ENCODE measurements at regions not wholly inside any gene's neighbourhood (a gene's known extent, or its start where the extent isn't known, plus 50 kb on each side); places are given as distances from the start of the nearest gene placed in this dataset.
"Not testable (repeated sequence)": the region's sequence is repeated elsewhere in the genome, so short reads cannot be mapped to it uniquely, and the experiment has no call there.

- DNase-seq: no peak
- TF ChIP-seq CTCF (IDR thresholded peaks at IDR 0.05; ENCODE audit: unreplicated experiment): no peak
- CTCF ChIA-PET: no interaction called here
- peaks cover 9% of the 10 kb centered on the region for H3K9me3 Mint-ChIP-seq (ENCODE audit: low read depth, unreplicated experiment)
- no peak overlapping the region for H3K27ac Mint-ChIP-seq (ENCODE audit: unreplicated experiment)
- no peaks in the 10 kb centered on the region for H3K36me3 Mint-ChIP-seq (ENCODE audit: insufficient read depth, unreplicated experiment)
- no peaks in the 10 kb centered on the region for H3K4me1 Mint-ChIP-seq (ENCODE audit: low read depth, unreplicated experiment)
- intact Hi-C loops (cut with micrococcal nuclease; ENCODE audit: unreplicated experiment): no loop called here
- no TSS peak for BruUV-seq (replicated peaks)
- no peak overlapping the region for H3K4me3 Mint-ChIP-seq (ENCODE audit: low read depth, unreplicated experiment)
- no peaks in the 10 kb centered on the region for H3K27me3 Mint-ChIP-seq (ENCODE audit: unreplicated experiment)
Measured at GRCh38 chr15:91366111-91366510, 266.1 kb downstream of the SV2B start.

- no peak for TF ChIP-seq CTCF (IDR thresholded peaks at IDR 0.05; ENCODE audit: unreplicated experiment)
- no peaks in the 10 kb centered on the region for H3K4me1 Mint-ChIP-seq (ENCODE audit: low read depth, unreplicated experiment)
- no peak for DNase-seq
- no TSS peak for BruUV-seq (replicated peaks)
- CTCF ChIA-PET: no interaction called here
- H3K9me3 Mint-ChIP-seq (ENCODE audit: low read depth, unreplicated experiment): peaks cover 8% of the 10 kb centered on the region
- no peak overlapping the region for H3K27ac Mint-ChIP-seq (ENCODE audit: unreplicated experiment)
- no peak overlapping the region for H3K4me3 Mint-ChIP-seq (ENCODE audit: low read depth, unreplicated experiment)
- no peaks in the 10 kb centered on the region for H3K27me3 Mint-ChIP-seq (ENCODE audit: unreplicated experiment)
- H3K36me3 Mint-ChIP-seq (ENCODE audit: insufficient read depth, unreplicated experiment): no peaks in the 10 kb centered on the region
- intact Hi-C loops (cut with micrococcal nuclease; ENCODE audit: unreplicated experiment): no loop called here
Measured at GRCh38 chr15:91368611-91369010, 268.6 kb downstream of the SV2B start.

GRCh38 chr15:91369823-91370222 is 269.8 kb downstream of the SV2B start:
- Mint-ChIP-seq H3K27ac (ENCODE audit: unreplicated experiment) (no peak overlapping the region), H3K36me3 (ENCODE audit: insufficient read depth, unreplicated experiment) (no peaks in the 10 kb centered on the region), H3K4me3 (ENCODE audit: low read depth, unreplicated experiment) (no peak overlapping the region), H3K9me3 (ENCODE audit: low read depth, unreplicated experiment) (peaks cover 4% of the 10 kb centered on the region), H3K4me1 (ENCODE audit: low read depth, unreplicated experiment) (no peaks in the 10 kb centered on the region), H3K27me3 (ENCODE audit: unreplicated experiment) (no peaks in the 10 kb centered on the region)
- DNase-seq: no peak
- intact Hi-C loops (cut with micrococcal nuclease; ENCODE audit: unreplicated experiment): no loop called here
- no TSS peak for BruUV-seq (replicated peaks)
- no peak for TF ChIP-seq CTCF (IDR thresholded peaks at IDR 0.05; ENCODE audit: unreplicated experiment)
- CTCF ChIA-PET: no interaction called here

- BruUV-seq (replicated peaks); H3K4me3 Mint-ChIP-seq (ENCODE audit: low read depth, unreplicated experiment); H3K27me3 Mint-ChIP-seq (ENCODE audit: unreplicated experiment); H3K4me1 Mint-ChIP-seq (ENCODE audit: low read depth, unreplicated experiment); intact Hi-C loops (cut with micrococcal nuclease; ENCODE audit: unreplicated experiment); CTCF ChIA-PET; DNase-seq; H3K27ac Mint-ChIP-seq (ENCODE audit: unreplicated experiment); H3K9me3 Mint-ChIP-seq (ENCODE audit: low read depth, unreplicated experiment); H3K36me3 Mint-ChIP-seq (ENCODE audit: insufficient read depth, unreplicated experiment): not testable (repeated sequence)
Measured at GRCh38 chr15:91371345-91371744, 271.3 kb downstream of the SV2B start.

GRCh38 chr15:91374336-91374735 is 274.3 kb downstream of the SV2B start:
- Mint-ChIP-seq H3K4me3 (ENCODE audit: low read depth, unreplicated experiment) (no peak overlapping the region), H3K9me3 (ENCODE audit: low read depth, unreplicated experiment) (peaks cover 2% of the 10 kb centered on the region), H3K27ac (ENCODE audit: unreplicated experiment) (no peak overlapping the region), H3K27me3 (ENCODE audit: unreplicated experiment) (no peaks in the 10 kb centered on the region), H3K36me3 (ENCODE audit: insufficient read depth, unreplicated experiment) (no peaks in the 10 kb centered on the region), H3K4me1 (ENCODE audit: low read depth, unreplicated experiment) (no peaks in the 10 kb centered on the region)
- TF ChIP-seq CTCF (IDR thresholded peaks at IDR 0.05; ENCODE audit: unreplicated experiment): no peak
- no peak for DNase-seq
- intact Hi-C loops (cut with micrococcal nuclease; ENCODE audit: unreplicated experiment): no loop called here
- CTCF ChIA-PET: interaction anchor here (0.7 to 0.9 kb wide), 2 partner anchors 10 to 295 kb away, joined by 3 read pairs; no protein-coding TSS in a partner anchor
- BruUV-seq (replicated peaks): no TSS peak

Measured in Calu3 (cell line).